Suprapubic skin (tissue), 4 donors: ENCODE measurements at regions not wholly inside any gene's neighbourhood (a gene's known extent, or its start where the extent isn't known, plus 50 kb on each side); places are given as distances from the start of the nearest gene placed in this dataset.

Experiments
- DNase-seq, 2 donors: peaks; one replicate each; pipeline ENCODE4 v3.0.0-alpha.2; 2019; ENCODE audit warnings: low spot score in 2 of 2
- H3K27ac ChIP-seq: fragments of 200-600 bp; sonication (generic); one replicate; pipeline ENCODE4 v1.5.1; 2019
- H3K27me3 ChIP-seq: fragments of 200-600 bp; sonication (generic); one replicate; pipeline ENCODE4 v1.5.1; 2019
- H3K36me3 ChIP-seq: fragments of 200-600 bp; sonication (generic); one replicate; pipeline ENCODE4 v1.5.1; 2019
- H3K4me1 ChIP-seq: fragments of 200-600 bp; sonication (generic); one replicate; pipeline ENCODE4 v1.5.1; 2019
- H3K4me3 ChIP-seq: fragments of 200-600 bp; sonication (generic); one replicate; pipeline ENCODE4 v1.5.1; 2019; ENCODE audit warnings: mild to moderate bottlenecking
- H3K9me3 ChIP-seq: fragments of 200-600 bp; sonication (generic); one replicate; pipeline ENCODE4 v1.5.1; 2019
- EP300 ChIP-seq: sonication (generic); formaldehyde crosslinking; IDR thresholded peaks from one replicate; pipeline ENCODE4 v1.6.1; 2017; ENCODE audit warnings: antibody characterized with exemption
- POLR2A ChIP-seq, 2 donors: fragments of 450-650 bp; IDR thresholded peaks; one replicate each; pipeline ENCODE4 v1.6.1; 2017; ENCODE audit warnings: antibody characterized with exemption in 2 of 2, mild to moderate bottlenecking in 2 of 2, moderate library complexity in 2 of 2
- POLR2AphosphoS5 ChIP-seq, 3 donors: sonication (generic); formaldehyde crosslinking; IDR thresholded peaks; one replicate each; pipeline ENCODE4 v1.6.1; 2017; ENCODE audit warnings: antibody characterized with exemption in 3 of 3
- WGBS: methylation state at CpG from one replicate; pipeline ENCODE4 v1.1.5; 2018; 5-methylcytosine and 5-hydroxymethylcytosine counted together
- TF ChIP-seq, protein P1 (sequence below), 2 donors: fragments of 200-600 bp in 1 of 2; fragments of 450-650 bp in 1 of 2; sonication (generic) in 1 of 2; IDR thresholded peaks; one replicate each; pipeline ENCODE4 v1.5.1; 2016 to 2019; ENCODE audit warnings: antibody characterized with exemption in 2 of 2, mild to moderate bottlenecking in 1 of 2, moderate library complexity in 1 of 2

DNA sequence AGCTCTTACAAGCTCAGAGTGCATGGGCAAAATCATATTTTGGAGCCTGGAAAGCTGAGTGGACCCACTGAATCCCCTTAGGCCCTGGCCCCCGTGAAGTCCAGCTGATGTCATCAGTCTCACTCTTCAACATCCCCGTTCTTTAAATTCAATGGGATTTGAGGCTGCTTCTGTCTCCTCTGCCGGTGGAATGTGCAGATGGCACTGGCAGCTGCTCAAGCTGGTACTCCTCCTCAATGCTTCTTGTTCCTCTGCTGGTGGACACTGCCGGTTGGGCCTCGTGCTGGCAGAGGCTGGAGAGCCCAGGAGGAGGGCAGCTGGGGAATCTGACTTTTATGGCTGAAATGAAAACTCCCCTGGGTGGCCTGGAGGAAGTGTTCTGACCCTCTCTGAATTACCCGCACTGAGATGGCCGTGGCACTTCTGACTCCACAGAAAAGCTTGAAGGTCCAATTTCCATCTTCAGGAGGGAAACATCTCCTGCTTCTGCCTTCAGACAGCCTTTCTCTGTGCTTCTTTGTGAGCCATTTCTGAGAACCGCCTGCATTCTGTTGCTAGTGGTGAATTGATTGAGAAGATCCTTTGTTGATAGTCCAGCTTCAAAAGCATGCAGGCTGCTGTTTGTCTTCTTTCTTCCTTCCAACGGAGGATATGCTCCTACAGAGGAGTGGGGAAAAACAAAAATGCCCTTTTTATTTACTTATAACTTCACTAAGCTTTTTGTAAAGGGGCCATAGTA lies 298.9 kb downstream of the TMEM38B start:
- H3K9me3 ChIP-seq, result no peaks in the 10 kb centered on the region
- H3K36me3 ChIP-seq, result no peaks in the 10 kb centered on the region
- no peak overlapping the region for H3K4me3 ChIP-seq
- H3K27me3 ChIP-seq, result no peaks in the 10 kb centered on the region
- H3K27ac ChIP-seq, result no peak overlapping the region
- DNase-seq, result no peak
- TF ChIP-seq EP300, result no peak
- TF ChIP-seq, protein P1, sequence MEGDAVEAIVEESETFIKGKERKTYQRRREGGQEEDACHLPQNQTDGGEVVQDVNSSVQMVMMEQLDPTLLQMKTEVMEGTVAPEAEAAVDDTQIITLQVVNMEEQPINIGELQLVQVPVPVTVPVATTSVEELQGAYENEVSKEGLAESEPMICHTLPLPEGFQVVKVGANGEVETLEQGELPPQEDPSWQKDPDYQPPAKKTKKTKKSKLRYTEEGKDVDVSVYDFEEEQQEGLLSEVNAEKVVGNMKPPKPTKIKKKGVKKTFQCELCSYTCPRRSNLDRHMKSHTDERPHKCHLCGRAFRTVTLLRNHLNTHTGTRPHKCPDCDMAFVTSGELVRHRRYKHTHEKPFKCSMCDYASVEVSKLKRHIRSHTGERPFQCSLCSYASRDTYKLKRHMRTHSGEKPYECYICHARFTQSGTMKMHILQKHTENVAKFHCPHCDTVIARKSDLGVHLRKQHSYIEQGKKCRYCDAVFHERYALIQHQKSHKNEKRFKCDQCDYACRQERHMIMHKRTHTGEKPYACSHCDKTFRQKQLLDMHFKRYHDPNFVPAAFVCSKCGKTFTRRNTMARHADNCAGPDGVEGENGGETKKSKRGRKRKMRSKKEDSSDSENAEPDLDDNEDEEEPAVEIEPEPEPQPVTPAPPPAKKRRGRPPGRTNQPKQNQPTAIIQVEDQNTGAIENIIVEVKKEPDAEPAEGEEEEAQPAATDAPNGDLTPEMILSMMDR (IDR thresholded peaks at IDR 0.05), result no peak
- no peak for TF ChIP-seq POLR2AphosphoS5 (IDR thresholded peaks at IDR 0.05)
- no peak for TF ChIP-seq POLR2A (IDR thresholded peaks at IDR 0.05)
- H3K4me1 ChIP-seq, result no peaks in the 10 kb centered on the region
- 73% methylated on average over 9 of the region's 9 CpGs for WGBS

DNA sequence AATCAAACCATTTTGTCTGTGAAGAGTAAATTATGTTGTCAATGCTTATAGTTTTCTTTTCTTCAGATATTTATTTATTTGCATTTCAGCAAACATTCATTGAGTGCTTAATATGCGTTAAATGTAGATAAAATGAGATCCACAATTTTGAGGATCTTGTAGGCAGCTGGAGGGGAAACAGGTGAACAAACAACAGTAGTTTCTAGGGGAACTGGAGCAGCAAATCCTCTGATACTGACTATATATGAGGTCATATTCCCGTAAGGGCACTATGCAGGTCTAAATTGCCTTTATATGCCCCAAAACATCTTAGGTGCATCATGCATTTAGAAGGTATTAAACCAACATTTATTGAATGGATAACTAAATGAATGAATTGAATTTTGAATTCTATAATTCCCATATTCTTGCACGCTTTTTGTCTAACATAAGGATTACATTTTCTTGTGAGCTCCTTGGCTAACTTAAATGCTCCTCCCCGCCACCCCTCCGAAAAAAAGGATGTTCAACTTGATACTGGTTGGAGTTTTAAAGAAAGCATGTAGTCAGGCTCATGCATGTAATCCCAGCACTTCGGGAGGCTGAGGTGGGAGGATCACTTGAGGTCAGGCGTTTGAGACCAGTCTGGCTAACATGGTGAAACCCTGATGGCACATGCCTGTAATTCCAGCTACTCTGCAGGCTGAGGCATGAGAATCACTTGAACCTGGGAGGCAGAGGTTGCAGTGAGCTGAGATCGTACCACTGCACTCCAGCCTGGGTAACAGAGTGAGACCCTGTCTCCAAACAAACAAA lies 299.8 kb downstream of the TMEM38B start:
- TF ChIP-seq, protein P1 (IDR thresholded peaks at IDR 0.05), result no peak
- TF ChIP-seq POLR2A (IDR thresholded peaks at IDR 0.05) (no peak), EP300 (no peak), POLR2AphosphoS5 (IDR thresholded peaks at IDR 0.05) (no peak)
- no peaks in the 10 kb centered on the region for H3K4me1 ChIP-seq
- DNase-seq, result no peak
- 80% methylated on average over 8 of the region's 8 CpGs for WGBS
- H3K27me3 ChIP-seq, result no peaks in the 10 kb centered on the region
- H3K27ac ChIP-seq, result no peak overlapping the region
- H3K36me3 ChIP-seq, result no peaks in the 10 kb centered on the region
- no peaks in the 10 kb centered on the region for H3K9me3 ChIP-seq
- no peak overlapping the region for H3K4me3 ChIP-seq

DNA sequence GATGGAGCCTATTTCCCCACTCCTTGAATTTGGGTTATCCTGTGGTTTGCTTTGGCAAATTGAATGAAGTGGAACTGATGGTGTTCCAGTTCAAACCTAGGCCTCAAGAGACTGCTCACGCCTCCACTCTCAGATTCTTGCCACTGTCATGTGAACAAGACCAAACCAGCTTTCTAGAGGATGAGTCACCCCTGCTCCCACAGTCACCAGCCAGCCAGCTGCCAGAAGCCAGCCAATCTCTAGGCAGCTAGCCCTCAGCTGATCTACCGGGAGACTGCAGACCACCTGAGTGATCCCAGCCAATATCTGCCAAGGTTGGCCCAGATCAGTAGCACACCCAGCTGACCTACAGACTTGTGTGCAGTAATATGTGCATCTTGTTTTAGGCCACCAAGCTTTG lies 300.6 kb downstream of the TMEM38B start:
- no peaks in the 10 kb centered on the region for H3K36me3 ChIP-seq
- no peaks in the 10 kb centered on the region for H3K9me3 ChIP-seq
- H3K27ac ChIP-seq, result no peak overlapping the region
- H3K4me3 ChIP-seq, result no peak overlapping the region
- WGBS, result 88% methylated on average over 1 of the region's 2 CpGs
- TF ChIP-seq POLR2AphosphoS5 (IDR thresholded peaks at IDR 0.05), result no peak
- no peak for TF ChIP-seq EP300
- TF ChIP-seq POLR2A (IDR thresholded peaks at IDR 0.05), result no peak
- TF ChIP-seq, protein P1 (IDR thresholded peaks at IDR 0.05), result no peak
- DNase-seq, result no peak
- no peaks in the 10 kb centered on the region for H3K27me3 ChIP-seq
- H3K4me1 ChIP-seq, result no peaks in the 10 kb centered on the region

DNA sequence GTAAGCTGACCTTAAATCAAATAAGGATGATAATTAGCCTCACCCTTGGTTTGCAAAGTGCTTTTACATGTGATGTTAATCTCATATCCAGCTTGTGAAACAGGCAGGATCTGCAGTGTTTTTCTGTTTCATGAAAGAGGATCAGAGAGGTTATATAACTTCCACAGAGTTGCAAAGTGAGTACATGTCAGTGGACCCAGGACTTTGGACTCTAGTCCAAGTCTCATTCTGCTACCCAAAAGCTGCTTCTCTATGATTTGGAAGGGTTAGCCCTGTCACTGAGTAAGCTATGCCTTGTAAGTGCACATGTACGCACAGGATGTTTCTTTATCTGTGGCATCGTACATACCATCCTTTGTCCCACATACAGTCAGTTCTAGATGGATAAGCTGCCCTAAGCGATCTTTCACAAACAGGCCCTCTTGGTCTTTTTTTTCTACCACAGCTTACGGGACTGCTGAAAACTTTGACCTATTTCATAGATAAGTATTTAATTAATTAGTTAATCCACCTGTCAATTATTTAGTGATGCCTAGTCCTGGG lies 322.9 kb downstream of the TMEM38B start:
- DNase-seq, result no peak
- no peaks in the 10 kb centered on the region for H3K9me3 ChIP-seq
- no peaks in the 10 kb centered on the region for H3K4me1 ChIP-seq
- WGBS, result 91% methylated on average over 4 of the region's 4 CpGs
- no peaks in the 10 kb centered on the region for H3K36me3 ChIP-seq
- TF ChIP-seq POLR2AphosphoS5 (IDR thresholded peaks at IDR 0.05) (no peak), EP300 (no peak), POLR2A (IDR thresholded peaks at IDR 0.05) (no peak)
- TF ChIP-seq, protein P1 (IDR thresholded peaks at IDR 0.05), result no peak
- H3K27ac ChIP-seq, result no peak overlapping the region
- H3K27me3 ChIP-seq, result no peaks in the 10 kb centered on the region
- H3K4me3 ChIP-seq, result no peak overlapping the region
